Activated naive CD4-positive, alpha-beta T cell treated with anti-CD3 and anti-CD28 coated beads, Interleukin-2, amount 50 U/mL, for 24 hours (primary cell): ENCODE measurements at regions not wholly inside any gene's neighbourhood (a gene's known extent, or its start where the extent isn't known, plus 50 kb on each side); places are given as distances from the start of the nearest gene placed in this dataset.
"Not testable (repeated sequence)": the region's sequence is repeated elsewhere in the genome, so short reads cannot be mapped to it uniquely, and the experiment has no call there.

ENCODE experiments used
- H3K27ac Mint-ChIP-seq: one replicate; pipeline ENCODE4 v1.8.0; 2021; ENCODE audit warnings: mild to moderate bottlenecking, mixed read lengths
- H3K27me3 Mint-ChIP-seq: one replicate; pipeline ENCODE4 v1.8.0; 2021; ENCODE audit warnings: mixed read lengths
- H3K36me3 Mint-ChIP-seq: one replicate; pipeline ENCODE4 v1.8.0; 2021; ENCODE audit warnings: mixed read lengths
- H3K4me1 Mint-ChIP-seq: one replicate; pipeline ENCODE4 v1.8.0; 2021; ENCODE audit warnings: mixed read lengths
- H3K4me3 Mint-ChIP-seq: one replicate; pipeline ENCODE4 v1.8.0; 2021; ENCODE audit warnings: mild to moderate bottlenecking, mixed read lengths
- H3K9me3 Mint-ChIP-seq: one replicate; pipeline ENCODE4 v1.8.0; 2021; ENCODE audit warnings: mixed read lengths

DNA sequence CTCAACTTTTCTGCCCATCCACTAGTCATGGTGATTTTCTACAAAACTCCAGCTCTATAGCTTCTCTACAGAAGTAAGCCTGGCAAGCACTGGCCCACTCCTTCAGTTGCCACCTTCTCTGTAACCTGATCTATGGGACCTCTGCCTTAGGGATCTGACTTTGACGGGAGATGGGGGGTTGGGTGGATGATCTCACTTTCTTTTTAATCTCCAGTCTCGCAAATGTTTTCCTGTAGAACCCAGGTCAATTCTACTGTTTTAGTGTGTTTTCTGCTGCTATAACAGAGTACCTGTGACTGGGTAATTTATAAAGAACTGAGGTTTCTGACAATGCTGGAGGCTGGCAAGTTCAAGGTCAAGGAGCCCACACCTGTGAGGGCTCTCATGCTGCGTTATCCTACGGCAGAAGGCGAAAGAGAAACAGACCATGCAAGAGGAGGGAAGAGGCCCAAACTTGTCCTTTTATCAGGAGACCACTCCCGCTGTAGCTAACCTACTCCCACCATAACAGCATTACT, 189.9 kb upstream of the THRB start:
- no peak overlapping the region for H3K4me3 Mint-ChIP-seq
- H3K9me3 Mint-ChIP-seq: no peaks in the 10 kb centered on the region
- no peak overlapping the region for H3K27ac Mint-ChIP-seq
- H3K27me3 Mint-ChIP-seq: peaks cover 5% of the 10 kb centered on the region
- H3K4me1 Mint-ChIP-seq: no peaks in the 10 kb centered on the region
- H3K36me3 Mint-ChIP-seq: no peaks in the 10 kb centered on the region

DNA sequence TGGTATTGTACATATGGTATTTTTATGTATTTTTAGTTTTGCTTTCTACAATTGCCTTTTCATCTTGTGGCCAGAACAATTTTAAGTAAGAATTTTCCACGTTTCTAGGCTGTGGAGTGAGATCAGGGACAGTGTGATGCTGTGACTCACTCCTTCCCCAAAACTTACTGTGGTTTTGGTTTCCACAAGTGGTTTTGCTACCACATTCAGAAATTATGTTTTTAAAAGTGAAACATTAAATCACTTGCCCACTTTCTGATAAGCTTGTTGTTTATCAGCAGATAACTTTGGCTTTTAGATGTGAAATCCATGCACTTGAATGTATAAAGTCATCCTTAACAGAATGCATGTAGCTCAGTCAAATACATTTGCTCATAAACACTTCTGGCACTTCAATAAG, 192.2 kb upstream of the THRB start:
- no peak overlapping the region for H3K4me3 Mint-ChIP-seq

DNA sequence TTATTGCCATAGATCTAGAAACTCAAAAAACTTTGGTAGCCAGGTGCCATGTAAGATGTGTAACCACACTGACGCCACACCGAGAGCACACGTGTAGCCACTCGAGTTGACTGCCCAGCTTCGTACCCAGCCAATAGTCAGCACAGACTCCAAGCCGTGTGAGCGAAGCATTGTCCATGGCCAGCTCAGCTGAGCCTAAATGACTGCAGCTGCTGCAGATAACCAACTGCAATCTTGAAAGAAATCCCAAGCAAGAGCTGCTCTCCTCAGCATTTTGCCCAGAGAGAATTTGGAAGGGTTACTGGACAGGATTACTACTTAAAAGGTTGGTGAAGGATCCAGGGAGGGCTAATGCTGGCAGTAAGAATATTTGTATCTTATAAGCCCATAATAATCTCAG, 193.0 kb upstream of the THRB start:
- no peak overlapping the region for H3K4me3 Mint-ChIP-seq
- H3K4me1 Mint-ChIP-seq: no peaks in the 10 kb centered on the region
- peaks cover 2% of the 10 kb centered on the region for H3K27me3 Mint-ChIP-seq
- H3K36me3 Mint-ChIP-seq: no peaks in the 10 kb centered on the region
- no peaks in the 10 kb centered on the region for H3K9me3 Mint-ChIP-seq
- H3K27ac Mint-ChIP-seq: no peak overlapping the region

More for the DNA sequence above, 192.2 kb upstream of the THRB start:
- Mint-ChIP-seq H3K36me3 (no peaks in the 10 kb centered on the region), H3K27ac (no peak overlapping the region), H3K4me1 (no peaks in the 10 kb centered on the region), H3K27me3 (peaks cover 2% of the 10 kb centered on the region), H3K9me3 (no peaks in the 10 kb centered on the region)

DNA sequence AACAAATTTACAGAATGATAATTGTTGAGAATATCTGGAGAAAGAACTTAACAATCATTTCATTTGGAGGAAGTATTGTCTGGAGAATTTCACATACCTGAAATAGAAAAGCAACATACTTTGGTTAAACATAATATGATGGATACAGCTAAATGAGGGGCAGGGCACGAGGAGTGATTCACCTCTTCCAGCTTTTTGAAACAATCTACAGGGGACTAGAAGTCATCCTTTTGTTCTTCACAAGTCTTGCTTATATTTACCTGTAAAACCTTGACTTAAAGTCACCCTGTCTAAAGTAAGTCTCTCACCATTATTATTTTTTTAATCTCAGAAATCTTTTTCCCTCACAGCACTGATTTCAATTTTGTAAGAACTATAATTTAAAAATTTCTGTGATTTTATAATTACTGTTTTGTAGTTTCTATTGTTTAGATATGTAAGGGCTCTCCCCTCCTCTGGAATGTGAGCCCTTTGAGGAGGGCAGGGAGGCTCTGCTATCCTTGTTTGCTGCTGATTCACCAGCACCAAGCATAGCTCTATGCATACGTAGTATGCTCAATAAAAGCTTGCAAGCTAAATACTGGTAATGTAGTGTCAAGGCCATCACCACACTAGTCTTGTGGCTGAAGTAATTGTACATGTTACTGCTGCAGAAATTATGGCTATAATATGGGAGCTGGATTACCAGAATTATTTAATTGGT, 193.9 kb upstream of the THRB start:
- no peaks in the 10 kb centered on the region for H3K36me3 Mint-ChIP-seq
- H3K27me3 Mint-ChIP-seq: no peaks in the 10 kb centered on the region
- no peaks in the 10 kb centered on the region for H3K4me1 Mint-ChIP-seq
- H3K27ac Mint-ChIP-seq: no peak overlapping the region
- no peaks in the 10 kb centered on the region for H3K9me3 Mint-ChIP-seq
- H3K4me3 Mint-ChIP-seq: no peak overlapping the region

DNA sequence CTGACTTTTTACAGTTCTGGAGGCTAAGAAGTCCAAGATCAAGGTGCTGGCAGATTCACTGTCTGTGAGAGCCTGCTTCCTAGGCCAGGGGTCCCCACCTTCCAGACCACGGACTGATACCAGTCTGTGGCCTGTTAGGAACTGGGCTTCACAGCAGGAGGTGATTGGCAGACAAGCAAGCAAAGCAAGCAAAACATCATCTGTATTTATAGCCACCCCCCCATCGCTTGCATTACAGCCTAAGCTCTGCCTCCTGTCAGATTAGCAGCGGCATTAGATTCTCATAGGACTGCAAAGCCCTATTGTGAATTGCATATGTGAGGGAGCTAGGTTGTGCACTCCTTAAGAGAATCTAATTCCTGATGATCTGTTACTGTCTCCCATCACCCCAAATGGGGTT, 194.7 kb upstream of the THRB start:
- no peaks in the 10 kb centered on the region for H3K36me3 Mint-ChIP-seq
- H3K27me3 Mint-ChIP-seq: no peaks in the 10 kb centered on the region
- no peak overlapping the region for H3K27ac Mint-ChIP-seq
- H3K4me1 Mint-ChIP-seq: no peaks in the 10 kb centered on the region
- H3K9me3 Mint-ChIP-seq: no peaks in the 10 kb centered on the region
- no peak overlapping the region for H3K4me3 Mint-ChIP-seq

DNA sequence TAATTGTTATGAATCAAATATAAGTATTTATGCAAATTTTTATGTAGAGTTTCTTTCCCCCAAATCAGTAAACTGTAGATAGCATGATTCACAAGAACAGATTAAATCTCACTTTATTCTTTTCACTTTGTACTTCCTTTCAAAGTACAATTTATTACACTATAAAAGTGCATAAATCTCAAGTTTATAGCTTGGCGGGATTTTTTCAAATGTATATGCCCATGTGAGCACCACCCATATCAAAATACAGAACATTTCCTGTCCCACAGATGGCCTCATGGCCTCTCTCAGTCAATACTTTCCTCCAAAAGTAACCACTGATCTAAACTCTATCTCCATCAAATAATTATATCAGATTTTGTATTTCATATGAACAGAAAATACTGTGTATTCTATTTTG, 196.1 kb upstream of the THRB start:
- H3K36me3 Mint-ChIP-seq: no peaks in the 10 kb centered on the region
- no peak overlapping the region for H3K27ac Mint-ChIP-seq
- no peaks in the 10 kb centered on the region for H3K9me3 Mint-ChIP-seq
- H3K27me3 Mint-ChIP-seq: no peaks in the 10 kb centered on the region
- H3K4me3 Mint-ChIP-seq: no peak overlapping the region
- H3K4me1 Mint-ChIP-seq: no peaks in the 10 kb centered on the region

DNA sequence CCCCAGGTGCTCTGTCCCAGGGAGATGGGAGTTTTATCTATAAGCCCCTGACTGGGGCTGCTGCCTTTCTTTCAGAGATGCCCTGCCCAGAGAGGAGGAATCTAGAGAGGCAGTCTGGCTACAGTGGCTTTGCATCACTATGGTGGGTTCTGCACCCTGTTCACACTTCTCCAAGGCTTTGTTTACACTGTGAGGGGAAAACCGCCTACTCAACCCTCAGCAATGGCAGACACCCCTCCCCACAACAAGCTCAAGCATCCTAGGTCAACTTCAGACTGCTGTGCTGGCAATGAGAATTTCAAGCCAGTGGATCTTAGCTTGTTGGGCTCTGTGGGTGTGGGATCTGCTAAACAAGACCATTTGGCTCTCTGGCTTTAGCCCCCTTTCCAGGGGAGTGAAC, 204.4 kb upstream of the THRB start:
- H3K27ac Mint-ChIP-seq, H3K36me3 Mint-ChIP-seq, H3K4me1 Mint-ChIP-seq, H3K27me3 Mint-ChIP-seq, H3K4me3 Mint-ChIP-seq: not testable (repeated sequence)
- peaks cover 12% of the 10 kb centered on the region for H3K9me3 Mint-ChIP-seq

DNA sequence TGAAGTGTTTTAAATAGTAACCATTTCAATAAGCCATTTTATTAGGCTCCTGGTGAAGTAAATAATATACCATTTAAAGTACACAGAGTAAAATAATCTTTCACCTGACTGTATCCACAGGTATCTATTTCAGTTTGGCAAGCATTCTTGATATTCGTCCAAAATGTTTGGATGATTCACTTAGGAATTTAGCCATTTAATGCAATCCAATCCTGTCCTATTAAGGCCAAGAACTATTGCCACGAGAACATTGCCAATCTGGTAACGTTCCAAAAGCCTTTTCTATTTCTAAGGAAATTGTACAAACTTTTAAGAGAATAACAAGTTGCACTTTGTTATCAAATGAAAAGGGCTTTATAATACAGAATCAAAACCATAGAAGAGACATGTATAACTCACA, 209.8 kb upstream of the THRB start:
- Mint-ChIP-seq H3K36me3 (no peaks in the 10 kb centered on the region), H3K4me1 (no peaks in the 10 kb centered on the region), H3K4me3 (no peak overlapping the region), H3K9me3 (no peaks in the 10 kb centered on the region), H3K27ac (no peak overlapping the region), H3K27me3 (peaks cover 2% of the 10 kb centered on the region)

DNA sequence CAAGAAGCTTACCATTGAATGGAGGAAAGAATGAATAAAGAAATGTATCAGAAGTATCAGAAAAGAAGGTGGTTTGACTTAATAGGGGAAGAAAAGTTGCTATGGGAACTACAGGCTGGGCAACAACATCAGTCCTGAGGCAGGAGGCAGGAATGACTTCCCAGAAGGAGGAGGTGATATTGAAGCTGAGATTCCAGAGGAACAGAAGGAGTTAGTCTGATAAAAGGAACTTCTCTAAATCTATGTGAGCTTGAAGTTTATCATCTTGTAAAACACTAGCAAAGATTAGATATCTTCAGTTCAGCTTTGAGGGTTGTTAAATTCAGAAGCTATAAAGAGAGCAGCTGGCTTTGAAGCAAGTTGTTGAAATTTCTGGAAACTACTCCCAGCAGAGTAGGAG, 213.3 kb upstream of the THRB start:
- Mint-ChIP-seq H3K4me3 (no peak overlapping the region), H3K4me1 (no peaks in the 10 kb centered on the region), H3K27me3 (peaks cover 4% of the 10 kb centered on the region), H3K9me3 (no peaks in the 10 kb centered on the region), H3K36me3 (no peaks in the 10 kb centered on the region), H3K27ac (no peak overlapping the region)

DNA sequence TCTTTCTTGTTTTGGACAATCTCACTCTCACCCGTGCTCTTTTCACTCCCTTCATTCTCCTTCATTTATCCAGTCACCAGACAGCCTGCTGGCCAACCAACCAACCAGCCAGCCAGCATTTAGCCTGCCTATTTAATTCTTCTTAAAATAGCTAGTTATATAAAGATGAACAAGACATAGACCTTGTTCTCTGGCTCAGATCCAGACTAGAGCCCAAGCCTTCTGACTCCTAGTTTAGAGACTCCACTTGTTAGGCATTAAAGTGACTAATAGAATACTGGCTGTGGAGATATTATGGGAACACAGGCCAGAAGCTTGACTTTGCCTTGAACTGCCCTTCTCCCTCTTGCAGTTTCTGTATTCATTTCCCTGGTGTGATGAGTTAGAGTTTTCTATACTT, 215.3 kb upstream of the THRB start:
- no peak overlapping the region for H3K4me3 Mint-ChIP-seq
- no peaks in the 10 kb centered on the region for H3K4me1 Mint-ChIP-seq
- H3K27ac Mint-ChIP-seq: no peak overlapping the region
- no peaks in the 10 kb centered on the region for H3K36me3 Mint-ChIP-seq
- no peaks in the 10 kb centered on the region for H3K9me3 Mint-ChIP-seq
- H3K27me3 Mint-ChIP-seq: peaks cover 1% of the 10 kb centered on the region

DNA sequence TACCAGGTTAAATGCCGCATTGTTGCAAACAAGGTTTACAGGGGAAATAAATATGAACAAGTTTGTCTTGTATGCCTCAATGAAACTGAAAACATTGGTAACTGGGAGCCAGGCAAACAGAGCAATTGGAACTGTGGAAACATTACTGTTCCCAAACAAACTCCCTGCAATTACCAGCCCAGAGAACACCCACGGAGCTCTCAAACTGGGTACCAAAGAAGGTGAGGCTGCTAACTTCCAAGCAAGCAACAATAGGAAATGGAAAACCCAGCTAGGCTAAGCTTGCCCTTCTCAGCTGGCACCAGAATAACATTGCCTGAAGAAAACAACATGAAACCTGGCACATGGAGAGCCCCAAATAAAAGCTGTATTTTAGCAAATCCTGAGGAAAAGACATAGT, 218.9 kb upstream of the THRB start:
- Mint-ChIP-seq H3K4me1 (no peaks in the 10 kb centered on the region), H3K36me3 (no peaks in the 10 kb centered on the region), H3K27me3 (peaks cover 1% of the 10 kb centered on the region)

DNA sequence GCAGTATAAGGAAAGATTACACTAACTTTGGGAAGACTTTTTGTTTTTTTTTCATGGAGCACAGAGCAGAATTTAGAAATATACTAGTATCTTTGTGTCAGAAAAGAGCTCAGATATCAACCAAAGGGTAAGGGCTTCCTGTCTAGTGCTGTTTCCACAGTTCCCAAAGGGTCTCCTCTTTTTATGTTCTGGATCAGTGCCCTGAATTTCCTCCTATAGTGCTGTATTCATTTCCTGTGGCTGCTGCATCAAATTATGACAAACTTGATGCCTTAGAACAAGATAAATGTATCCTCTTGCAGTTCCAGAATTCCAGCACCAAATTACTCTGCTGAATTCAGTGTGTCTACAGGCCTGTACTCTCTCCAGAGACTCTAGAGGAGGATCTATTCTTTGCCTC, 219.8 kb upstream of the THRB start:
- no peak overlapping the region for H3K4me3 Mint-ChIP-seq
- no peaks in the 10 kb centered on the region for H3K4me1 Mint-ChIP-seq
- H3K36me3 Mint-ChIP-seq: no peaks in the 10 kb centered on the region
- H3K27me3 Mint-ChIP-seq: peaks cover 1% of the 10 kb centered on the region
- H3K27ac Mint-ChIP-seq: no peak overlapping the region
- no peaks in the 10 kb centered on the region for H3K9me3 Mint-ChIP-seq

More for the DNA sequence above, 218.9 kb upstream of the THRB start:
- no peaks in the 10 kb centered on the region for H3K9me3 Mint-ChIP-seq
- no peak overlapping the region for H3K27ac Mint-ChIP-seq
- no peak overlapping the region for H3K4me3 Mint-ChIP-seq

DNA sequence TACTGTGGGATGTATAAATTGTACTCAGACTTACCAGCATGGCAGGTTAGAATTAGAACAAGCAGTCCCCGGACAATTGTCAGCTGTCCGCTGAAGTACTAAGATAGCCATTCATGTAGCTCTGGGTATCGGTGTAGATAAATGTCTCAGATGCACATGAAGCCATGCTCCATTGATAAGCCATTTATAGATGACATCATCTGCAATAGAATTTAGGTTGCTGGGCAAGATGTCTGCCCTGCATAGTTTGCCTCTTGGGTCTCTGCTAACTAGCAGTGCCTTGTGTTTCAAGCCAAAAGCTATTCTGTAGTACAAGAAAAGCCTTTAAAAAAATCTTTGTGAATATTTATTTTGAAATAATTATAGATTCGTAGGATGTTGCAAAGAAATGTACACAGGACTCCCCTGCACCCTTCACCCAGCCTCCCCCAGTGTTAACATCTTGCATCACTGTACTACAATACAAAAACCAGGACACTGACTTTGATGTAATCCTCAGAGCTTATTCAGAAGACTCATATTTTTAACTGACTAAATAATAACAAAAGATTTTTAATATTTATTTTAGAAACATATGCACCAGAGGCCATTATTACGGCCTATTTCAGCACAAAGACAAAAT, 220.6 kb upstream of the THRB start:
- Mint-ChIP-seq H3K36me3 (no peaks in the 10 kb centered on the region), H3K9me3 (no peaks in the 10 kb centered on the region), H3K27ac (no peak overlapping the region)

DNA sequence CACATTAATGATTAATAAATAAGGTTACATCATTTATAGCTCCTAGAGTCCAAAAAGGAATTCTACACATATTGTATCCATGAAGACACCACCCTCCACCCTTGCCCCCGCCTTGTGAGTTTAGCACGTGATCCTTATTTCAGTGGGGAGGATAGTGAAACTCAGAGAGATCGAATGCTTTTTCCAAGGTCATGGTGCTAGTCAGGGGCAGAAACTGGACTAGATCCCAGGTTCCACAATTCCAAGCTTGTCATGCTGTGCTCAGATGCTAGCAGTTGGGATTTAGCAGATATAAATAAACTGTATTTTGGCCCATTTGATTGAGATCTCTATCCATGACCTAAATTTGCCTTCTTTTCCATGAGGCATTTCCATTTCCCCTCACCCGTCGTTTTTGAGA, 227.4 kb upstream of the THRB start:
- Mint-ChIP-seq H3K27me3 (no peaks in the 10 kb centered on the region), H3K27ac (no peak overlapping the region), H3K4me1 (no peaks in the 10 kb centered on the region), H3K9me3 (no peaks in the 10 kb centered on the region), H3K36me3 (no peaks in the 10 kb centered on the region), H3K4me3 (no peak overlapping the region)

More for the DNA sequence above, 220.6 kb upstream of the THRB start:
- Mint-ChIP-seq H3K27me3 (no peaks in the 10 kb centered on the region), H3K4me3 (no peak overlapping the region), H3K4me1 (no peaks in the 10 kb centered on the region)

DNA sequence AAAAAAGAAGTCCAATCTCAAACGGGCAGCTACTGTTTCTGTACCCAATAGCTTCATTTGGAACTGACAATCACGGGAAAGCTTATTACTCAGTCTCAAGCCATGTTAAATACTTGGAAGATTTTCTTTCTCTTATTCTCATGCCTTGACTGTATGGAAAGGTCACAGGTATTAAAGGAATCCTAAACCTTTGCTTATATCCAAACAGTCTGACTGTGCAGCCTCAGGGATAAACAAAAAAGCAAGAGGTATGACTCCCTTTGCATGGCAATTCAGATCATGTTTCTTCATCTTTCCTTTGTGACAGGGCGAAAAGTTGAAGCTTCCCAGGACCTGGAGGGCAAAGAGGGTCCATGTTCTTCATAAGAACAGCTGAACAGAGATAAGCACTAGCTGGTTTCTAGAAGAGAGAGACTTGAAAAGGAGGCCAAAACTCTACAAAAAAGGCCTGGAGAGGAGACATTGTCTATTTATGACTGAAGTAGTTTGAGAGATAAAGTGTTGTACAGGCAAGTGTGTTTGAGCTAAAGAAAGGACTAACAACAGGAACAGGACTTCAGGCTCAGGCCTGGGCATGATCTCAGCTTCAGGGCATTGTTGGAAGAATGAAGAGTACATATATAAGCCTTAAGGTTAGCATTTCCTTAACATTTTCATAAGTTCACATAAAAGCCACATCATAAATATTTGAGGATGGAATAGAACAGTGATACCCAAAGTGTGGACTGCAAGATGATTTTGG, 231.0 kb upstream of the THRB start:
- Mint-ChIP-seq H3K4me3 (no peak overlapping the region), H3K9me3 (no peaks in the 10 kb centered on the region), H3K27me3 (no peaks in the 10 kb centered on the region), H3K27ac (no peak overlapping the region), H3K36me3 (no peaks in the 10 kb centered on the region), H3K4me1 (no peaks in the 10 kb centered on the region)

DNA sequence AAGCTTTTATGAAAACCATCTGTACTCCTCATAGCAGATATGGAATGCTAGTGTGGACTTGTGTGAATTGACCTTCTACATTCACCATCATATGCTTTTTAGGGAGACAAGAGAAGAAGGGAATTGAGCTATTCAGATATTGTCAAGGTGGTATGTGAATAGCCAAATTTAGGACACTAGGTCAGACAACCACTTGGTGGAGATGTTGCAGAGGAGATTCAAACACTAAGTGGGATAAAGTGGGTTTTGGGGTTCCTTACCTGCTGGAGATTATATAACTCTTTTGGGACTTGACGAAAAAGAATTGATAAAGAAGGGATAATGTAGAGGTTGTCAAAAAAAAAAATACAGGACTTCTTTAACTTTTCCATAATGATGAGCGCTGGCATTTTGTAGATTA, 231.8 kb upstream of the THRB start:
- H3K27ac Mint-ChIP-seq: no peak overlapping the region
- no peaks in the 10 kb centered on the region for H3K4me1 Mint-ChIP-seq
- H3K4me3 Mint-ChIP-seq: no peak overlapping the region
- H3K9me3 Mint-ChIP-seq: no peaks in the 10 kb centered on the region
- H3K36me3 Mint-ChIP-seq: no peaks in the 10 kb centered on the region
- H3K27me3 Mint-ChIP-seq: no peaks in the 10 kb centered on the region
